ENCODE measurements at regions not wholly inside any gene's neighbourhood (a gene's known extent, or its start where the extent isn't known, plus 50 kb on each side); places are given as distances from the start of the nearest gene placed in this dataset.

- no peak for ATAC-seq
- intact Hi-C loops (cut with micrococcal nuclease; ENCODE audit: unreplicated experiment) (no loop called here), in situ Hi-C loops (cut with HindIII; ENCODE audit: low pct_unique_long_range_greater_than_20kb, low sequenced_read_pairs) (no loop called here)
- Histone ChIP-seq H3K9me3 (ENCODE audit: control insufficient read depth, insufficient read depth, low read depth, low read length) (no peaks in the 10 kb centered on the region), H3K27ac (ENCODE audit: low read length) (no peak overlapping the region), H3K4me1 (ENCODE audit: control insufficient read depth, insufficient read depth, low read length) (no peaks in the 10 kb centered on the region; the same call in 1 of the 2 replicates), H3K36me3 (ENCODE audit: control insufficient read depth, insufficient read depth, low read length) (no peaks in the 10 kb centered on the region), H3K4me3 (ENCODE audit: low read depth in 2 of 2, low read length in 2 of 2) (no peak overlapping the region), H3K27me3 (ENCODE audit: control insufficient read depth, insufficient read depth, low read length) (no peaks in the 10 kb centered on the region)
- ChIA-PET CTCF (no interaction called here), POLR2A (no interaction called here)
- no peak for TF ChIP-seq CTCF (IDR thresholded peaks at IDR 0.05)
- BruUV-seq (replicated peaks): no TSS peak
- no peak for DNase-seq (ENCODE audit: low read depth, low spot score)
Measured at GRCh38 chr3:194996746-194997145, 274.2 kb downstream of the XXYLT1 start.

- in situ Hi-C loops (cut with HindIII; ENCODE audit: low pct_unique_long_range_greater_than_20kb, low sequenced_read_pairs): no loop called here
- BruUV-seq (replicated peaks): no TSS peak
Measured at GRCh38 chr3:194998417-194998816, 272.5 kb downstream of the XXYLT1 start.

More at GRCh38 chr3:194998417-194998816, 272.5 kb downstream of the XXYLT1 start:
- CTCF ChIA-PET: no interaction called here
- H3K27me3 ChIP-seq (ENCODE audit: control insufficient read depth, insufficient read depth, low read length): no peaks in the 10 kb centered on the region
- H3K9me3 ChIP-seq (ENCODE audit: control insufficient read depth, insufficient read depth, low read depth, low read length): no peaks in the 10 kb centered on the region
- intact Hi-C loops (cut with micrococcal nuclease; ENCODE audit: unreplicated experiment): no loop called here
- no peak for TF ChIP-seq REST (IDR thresholded peaks at IDR 0.05; ENCODE audit: insufficient read depth in 1 of 2, low read depth in 2 of 2, low read length in 1 of 2)
- no peak for TF ChIP-seq SIN3A (IDR thresholded peaks at IDR 0.05; ENCODE audit: borderline replicate concordance, insufficient read depth, low read depth, low read length)
- TF ChIP-seq CTCF (IDR thresholded peaks at IDR 0.05): no peak
- no peak for TF ChIP-seq TCF7L2 (IDR thresholded peaks at IDR 0.05; ENCODE audit: low read depth, low read length)
- no peak for TF ChIP-seq POLR2AphosphoS5 (IDR thresholded peaks at IDR 0.05; ENCODE audit: low read depth, low read length)
- no peak overlapping the region for H3K4me3 ChIP-seq (ENCODE audit: low read depth in 2 of 2, low read length in 2 of 2)
- H3K36me3 ChIP-seq (ENCODE audit: control insufficient read depth, insufficient read depth, low read length): no peaks in the 10 kb centered on the region
- peaks cover 14% of the 10 kb centered on the region for H3K4me1 ChIP-seq (ENCODE audit: control insufficient read depth, insufficient read depth, low read length)
- no peak for ATAC-seq
- POLR2A ChIA-PET: no interaction called here
- no peak for DNase-seq (ENCODE audit: low read depth, low spot score)
- H3K27ac ChIP-seq (ENCODE audit: low read length): no peak overlapping the region

Data from Panc1 (cell line).